GM12878 (cell line): ENCODE measurements at regions not wholly inside any gene's neighbourhood (a gene's known extent, or its start where the extent isn't known, plus 50 kb on each side); places are given as distances from the start of the nearest gene placed in this dataset.

Experiments
- ATAC-seq: fragments of 200-7000 bp; cut with Tn5 transposase; 3 replicates; pipeline ENCODE4 v1.9.1; 2020; ENCODE audit warnings: mild to moderate bottlenecking, moderate library complexity
- BruUV-seq: library from RNA; stranded (reverse); fragments of 400-500 nt; replicated peaks from 2 replicates; lab custom pipeline; 2021; lab: Mats Ljungman, UMichigan
- CTCF ChIA-PET: fragments of 300-600 bp; sonication (Branson Sonifier 250); formaldehyde crosslinking; extraction: SDS; loops from one replicate; lab custom pipeline; 2021; ENCODE audit warnings: inconsistent platforms; lab: Yijun Ruan, JAX
- POLR2A ChIA-PET: fragments of 350-600 bp; formaldehyde crosslinking; extraction: SDS; loops from one replicate; lab custom pipeline; 2021; ENCODE audit warnings: inconsistent platforms; lab: Charles Lee
- RAD21 ChIA-PET: fragments of 300-600 bp; sonication (Branson Sonifier 250); formaldehyde crosslinking; loops from one replicate; lab custom pipeline; 2023; ENCODE audit warnings: antibody characterized with exemption; ENCODE audit not compliant: unreplicated experiment; lab: Charles Lee
- SMC1A ChIA-PET: fragments of 300-600 bp; sonication (Branson Sonifier 250); formaldehyde crosslinking; loops from one replicate; lab custom pipeline; 2023; ENCODE audit not compliant: unreplicated experiment, uncharacterized antibody; lab: Charles Lee
- DNase-seq: peaks from one replicate; pipeline ENCODE4 v3.0.0-alpha.2; 2011; ENCODE audit warnings: low read depth, low spot score
- FAIRE-seq: peaks from 3 replicates; lab custom pipeline; 2011; peaks lifted over from hg19 to GRCh38; lab: Jason Lieb, UNC
- H2AFZ ChIP-seq: 2 replicates; pipeline ENCODE4 v1.6.0; 2011; ENCODE audit warnings: low read depth, low read length, control low read depth; ENCODE audit not compliant: control insufficient read depth
- H3K27ac ChIP-seq: 2 replicates; pipeline ENCODE4 v1.5.1; 2011; ENCODE audit warnings: control low read depth; ENCODE audit not compliant: control insufficient read depth, insufficient read depth
- H3K27me3 ChIP-seq, 2 experiments: replicated peaks in 1 of 2; 2 replicates each; pipeline versions ENCODE4 v1.6.0 to v1.6.1; 2011; ENCODE audit warnings: low read length in 1 of 2; ENCODE audit not compliant: control insufficient read depth in 2 of 2, insufficient read depth in 2 of 2
- H3K36me3 ChIP-seq, 2 experiments: 2 replicates each; pipeline ENCODE4 v1.5.1; 2011; ENCODE audit warnings: low read length in 1 of 2; ENCODE audit not compliant: control insufficient read depth in 2 of 2, insufficient read depth in 2 of 2
- H3K4me1 ChIP-seq: 2 replicates; pipeline ENCODE4 v1.6.1; 2011; ENCODE audit warnings: mild to moderate bottlenecking, low read length, moderate library complexity, mixed read lengths; ENCODE audit not compliant: control insufficient read depth, insufficient read depth
- H3K4me2 ChIP-seq: 2 replicates; pipeline ENCODE4 v1.6.0; 2011; ENCODE audit warnings: control low read depth; ENCODE audit not compliant: control insufficient read depth, insufficient read depth
- H3K4me3 ChIP-seq: fragments of 200-600 bp; sonication (generic); 2 replicates; pipeline ENCODE4 v1.5.1; 2016
- H3K79me2 ChIP-seq: 2 replicates; pipeline ENCODE4 v1.6.0; 2011; ENCODE audit warnings: low read length; ENCODE audit not compliant: control insufficient read depth, insufficient read depth
- H3K9ac ChIP-seq: 2 replicates; pipeline ENCODE4 v1.8.0; 2011; ENCODE audit warnings: low read length, control low read depth, mixed read lengths; ENCODE audit not compliant: control insufficient read depth, insufficient read depth
- H3K9me3 ChIP-seq: replicated peaks from 3 replicates; pipeline ENCODE4 v1.5.1; 2011; ENCODE audit warnings: mild to moderate bottlenecking, low read length; ENCODE audit not compliant: control insufficient read depth, insufficient read depth
- H4K20me1 ChIP-seq: 2 replicates; pipeline ENCODE4 v1.6.0; 2011; ENCODE audit not compliant: control insufficient read depth, insufficient read depth
- ASH2L ChIP-seq: fragments of 300-600, 200-600 bp; sonication (generic); IDR thresholded peaks from 2 replicates; pipeline ENCODE4 v1.6.1; 2017; ENCODE audit warnings: low read depth, mild to moderate bottlenecking, borderline replicate concordance
- HDGF ChIP-seq: fragments of 450-650 bp; IDR thresholded peaks from 2 replicates; pipeline ENCODE4 v1.6.1; 2016; ENCODE audit warnings: antibody characterized with exemption
- KDM1A ChIP-seq: fragments of 200-600 bp; sonication (generic); IDR thresholded peaks from 2 replicates; pipeline ENCODE4 v1.6.1; 2016; ENCODE audit warnings: borderline replicate concordance
- MEF2A ChIP-seq: IDR thresholded peaks from 2 replicates; pipeline ENCODE4 v1.6.1; 2011; ENCODE audit warnings: low read depth, mild to moderate bottlenecking, low read length, moderate library complexity; ENCODE audit not compliant: insufficient read depth
- NR2C1 ChIP-seq: fragments of 450-650 bp; IDR thresholded peaks from 2 replicates; pipeline ENCODE4 v1.6.1; 2017; ENCODE audit warnings: antibody characterized with exemption, mild to moderate bottlenecking, moderate library complexity
- RCOR1 ChIP-seq: conservative IDR thresholded peaks from 2 replicates; pipeline ENCODE4 v1.6.1; 2012; ENCODE audit warnings: low read depth, low read length, improper control_type of control experiment
- SKIL ChIP-seq: fragments of 450-650 bp; IDR thresholded peaks from 2 replicates; pipeline ENCODE4 v1.6.1; 2017; ENCODE audit warnings: mild to moderate bottlenecking, low read depth, inconsistent platforms; ENCODE audit not compliant: poor library complexity, severe bottlenecking
- TCF3 ChIP-seq: IDR thresholded peaks from 2 replicates; pipeline ENCODE4 v1.6.1; 2012; ENCODE audit warnings: low read depth, mild to moderate bottlenecking, low read length, borderline replicate concordance; ENCODE audit not compliant: insufficient read depth
- ZBTB40 ChIP-seq: fragments of 450-650 bp; IDR thresholded peaks from 2 replicates; pipeline ENCODE4 v1.6.1; 2016; ENCODE audit warnings: mild to moderate bottlenecking, moderate library complexity, borderline replicate concordance
- ZNF592 ChIP-seq: fragments of 450-650 bp; IDR thresholded peaks from 2 replicates; pipeline ENCODE4 v1.6.1; 2017; ENCODE audit warnings: mild to moderate bottlenecking, moderate library complexity
- ZSCAN29 ChIP-seq: fragments of 450-650 bp; IDR thresholded peaks from 2 replicates; pipeline ENCODE4 v1.6.1; 2017; ENCODE audit warnings: mild to moderate bottlenecking, moderate library complexity
- WGBS: methylation state at CpG from one replicate; pipeline ENCODE4 v1.1.6; 2016; ENCODE audit warnings: low lambda C conversion rate; ENCODE audit not compliant: insufficient replicate concordance, insufficient coverage; ENCODE audit errors: missing lambda C conversion rate; 5-methylcytosine and 5-hydroxymethylcytosine counted together
- in situ Hi-C: fragments of 300-500 bp; cut with MboI; formaldehyde crosslinking; loops from 9 replicates; pipeline ENCODE4 v1.14.3; 2018; ENCODE audit warnings: mixed read lengths
- intact Hi-C: fragments of 100-400 bp; cut with micrococcal nuclease; formaldehyde crosslinking; loops from one replicate; pipeline ENCODE4 v1.14.2; 2022; ENCODE audit not compliant: unreplicated experiment

DNA sequence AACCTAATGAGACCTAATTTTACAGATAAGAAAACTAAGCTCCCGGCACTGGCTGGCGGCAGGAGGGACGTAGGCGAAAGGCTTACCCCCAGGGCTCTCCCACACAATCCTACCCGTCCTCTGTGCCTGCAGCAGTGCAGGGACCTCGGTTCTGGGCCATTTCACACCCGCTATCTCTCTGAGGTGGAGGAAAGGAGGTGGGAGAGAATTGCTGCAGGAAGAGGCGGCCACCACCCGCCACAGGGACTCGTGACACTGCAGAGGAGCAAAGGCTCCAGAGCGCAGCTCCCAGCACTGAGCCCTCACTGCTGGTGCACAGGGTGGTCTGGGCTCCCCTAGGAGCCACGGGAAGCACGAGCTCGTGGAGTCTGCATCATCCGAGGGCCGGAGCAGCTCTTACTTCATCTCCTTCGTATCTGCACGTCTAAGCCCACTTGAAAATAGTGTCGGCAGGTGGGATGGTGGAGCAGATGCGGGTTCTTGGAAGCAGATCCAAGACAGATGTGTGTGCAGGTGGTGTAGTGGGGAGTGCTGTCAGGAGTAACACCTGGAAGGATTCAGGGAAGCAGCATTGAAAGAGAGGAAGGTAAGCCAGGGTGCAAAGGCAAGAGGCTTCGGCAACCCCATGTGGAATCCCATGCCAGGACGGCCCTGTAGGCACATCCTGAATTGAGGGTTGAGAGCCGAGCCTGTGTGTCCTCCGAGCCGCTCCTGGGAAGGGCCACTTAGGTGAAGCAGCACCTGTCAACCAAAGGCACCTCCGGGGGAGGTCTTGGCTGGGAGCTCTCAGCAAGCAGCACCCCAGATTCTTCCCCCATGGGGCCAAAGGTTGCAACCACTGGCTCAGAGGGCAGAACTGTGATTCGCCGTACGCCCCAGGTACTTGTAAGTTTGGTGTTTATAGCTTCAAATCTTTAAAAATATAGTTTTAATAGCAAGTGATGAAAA lies 115.8 kb upstream of the SPACA7 start (continued):
- TF ChIP-seq ZSCAN29 = no peak
- TF ChIP-seq MEF2A = no peak
- TF ChIP-seq ASH2L = no peak
- no peak for TF ChIP-seq ZBTB40
- TF ChIP-seq RCOR1 = no peak

- ATAC-seq (no peak), FAIRE-seq (no peak), DNase-seq (no peak)
- ChIA-PET CTCF (no interaction called here), RAD21 (no interaction called here), SMC1A (no interaction called here), POLR2A (no interaction called here)
- Histone ChIP-seq H3K4me2 (no peak overlapping the region), H3K9me3 (no peaks in the 10 kb centered on the region; the same call in 2 of the 3 replicates), H3K4me3 (no peak overlapping the region), H3K27me3 (no peaks in the 10 kb centered on the region), H2AFZ (no peak overlapping the region), H3K4me1 (no peaks in the 10 kb centered on the region), H4K20me1 (no peaks in the 10 kb centered on the region), H3K36me3 (no peaks in the 10 kb centered on the region; a peak in 1 of 4 replicates), H3K79me2 (no peaks in the 10 kb centered on the region), H3K9ac (no peak overlapping the region), H3K27ac (no peak overlapping the region)
- no TSS peak for BruUV-seq
- in situ Hi-C loops = no loop called here
- intact Hi-C loops = no loop called here
- 4% methylated on average over 8 of the region's 8 CpGs for WGBS
- TF ChIP-seq ZNF592 (no peak), SKIL (no peak), HDGF (no peak), KDM1A (no peak), NR2C1 (no peak), RCOR1 (no peak), TCF3 (no peak)
Measured at GRCh38 chr13:112261924-112262323, 114.2 kb upstream of the SPACA7 start.
